ENCODE measurements at regions not wholly inside any gene's neighbourhood (a gene's known extent, or its start where the extent isn't known, plus 50 kb on each side); places are given as distances from the start of the nearest gene placed in this dataset.

- DNase-seq (ENCODE audit: low spot score) (no peak), ATAC-seq (no peak)
- Mint-ChIP-seq H3K36me3 (no peaks in the 10 kb centered on the region), H3K4me1 (peaks cover 46% of the 10 kb centered on the region), H3K9me3 (peaks cover 7% of the 10 kb centered on the region), H3K27me3 (ENCODE audit: low read depth) (no peaks in the 10 kb centered on the region; the same call in 1 of the 2 replicates), H3K27ac (no peak overlapping the region), H3K4me3 (no peak overlapping the region)
- CTCF ChIA-PET, result no interaction called here
- POLR2A ChIA-PET, result no interaction called here
- TF ChIP-seq FOXP1 (CRISPR knock-in tag; IDR thresholded peaks at IDR 0.05; ENCODE audit: borderline replicate concordance), result no peak
- TF ChIP-seq, protein P1, sequence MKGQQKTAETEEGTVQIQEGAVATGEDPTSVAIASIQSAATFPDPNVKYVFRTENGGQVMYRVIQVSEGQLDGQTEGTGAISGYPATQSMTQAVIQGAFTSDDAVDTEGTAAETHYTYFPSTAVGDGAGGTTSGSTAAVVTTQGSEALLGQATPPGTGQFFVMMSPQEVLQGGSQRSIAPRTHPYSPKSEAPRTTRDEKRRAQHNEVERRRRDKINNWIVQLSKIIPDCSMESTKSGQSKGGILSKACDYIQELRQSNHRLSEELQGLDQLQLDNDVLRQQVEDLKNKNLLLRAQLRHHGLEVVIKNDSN (CRISPR knock-in tag; IDR thresholded peaks at IDR 0.05), result no peak
- no peak for TF ChIP-seq RELA (CRISPR knock-in tag; IDR thresholded peaks at IDR 0.05; ENCODE audit: borderline replicate concordance)
- TF ChIP-seq MXD4 (CRISPR knock-in tag; IDR thresholded peaks at IDR 0.05; ENCODE audit: borderline replicate concordance), result no peak
- TF ChIP-seq ZNF396 (CRISPR knock-in tag; IDR thresholded peaks at IDR 0.05; ENCODE audit: borderline replicate concordance), result no peak
- TF ChIP-seq E2F5 (CRISPR knock-in tag; IDR thresholded peaks at IDR 0.05), result no peak
- TF ChIP-seq ARID4B (CRISPR knock-in tag; IDR thresholded peaks at IDR 0.05; ENCODE audit: borderline replicate concordance), result no peak
- TF ChIP-seq MYBL2 (CRISPR knock-in tag; IDR thresholded peaks at IDR 0.05), result no peak
- no peak for TF ChIP-seq CTCF (IDR thresholded peaks at IDR 0.05)
Measured at GRCh38 chr2:156731506-156731905, 295.3 kb downstream of the GPD2 start.

GRCh38 chr2:156736950-156737349 is 300.8 kb downstream of the GPD2 start:
- H3K27ac Mint-ChIP-seq, result peak overlapping the region; percentile 57
- no peak for DNase-seq (ENCODE audit: low spot score)
- no peak overlapping the region for H3K4me3 Mint-ChIP-seq
- H3K27me3 Mint-ChIP-seq (ENCODE audit: low read depth), result no peaks in the 10 kb centered on the region
- POLR2A ChIA-PET, result no interaction called here
- CTCF ChIA-PET, result no interaction called here
- H3K36me3 Mint-ChIP-seq, result no peaks in the 10 kb centered on the region
- H3K9me3 Mint-ChIP-seq, result no peaks in the 10 kb centered on the region; the same call in 1 of the 2 replicates
- peaks cover 16% of the 10 kb centered on the region for H3K4me1 Mint-ChIP-seq
- no peak for ATAC-seq
- TF ChIP-seq ELF4 (CRISPR knock-in tag; IDR thresholded peaks at IDR 0.05; ENCODE audit: low read depth), result no peak
- no peak for TF ChIP-seq ARID4B (CRISPR knock-in tag; IDR thresholded peaks at IDR 0.05; ENCODE audit: borderline replicate concordance)
- no peak for TF ChIP-seq NR3C1 (CRISPR knock-in tag; conservative IDR thresholded peaks at IDR 0.05; ENCODE audit: low read depth)
- no peak for TF ChIP-seq ATF3 (CRISPR knock-in tag; conservative IDR thresholded peaks at IDR 0.05)
- TF ChIP-seq PRRX2 (CRISPR knock-in tag; IDR thresholded peaks at IDR 0.05), result no peak
- no peak for TF ChIP-seq ZNF138 (CRISPR knock-in tag; conservative IDR thresholded peaks at IDR 0.05)
- TF ChIP-seq RORB (CRISPR knock-in tag; IDR thresholded peaks at IDR 0.05), result no peak
- TF ChIP-seq, protein P2, sequence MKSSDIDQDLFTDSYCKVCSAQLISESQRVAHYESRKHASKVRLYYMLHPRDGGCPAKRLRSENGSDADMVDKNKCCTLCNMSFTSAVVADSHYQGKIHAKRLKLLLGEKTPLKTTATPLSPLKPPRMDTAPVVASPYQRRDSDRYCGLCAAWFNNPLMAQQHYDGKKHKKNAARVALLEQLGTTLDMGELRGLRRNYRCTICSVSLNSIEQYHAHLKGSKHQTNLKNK (CRISPR knock-in tag; IDR thresholded peaks at IDR 0.05), result no peak
- TF ChIP-seq GTF2I (CRISPR knock-in tag; conservative IDR thresholded peaks at IDR 0.05), result no peak
- TF ChIP-seq MYBL2 (CRISPR knock-in tag; IDR thresholded peaks at IDR 0.05), result no peak
- no peak for TF ChIP-seq TP53 (CRISPR knock-in tag; IDR thresholded peaks at IDR 0.05)
- no peak for TF ChIP-seq FOXP4 (CRISPR knock-in tag; IDR thresholded peaks at IDR 0.05)
